ENCODE measurements at regions not wholly inside any gene's neighbourhood (a gene's known extent, or its start where the extent isn't known, plus 50 kb on each side); places are given as distances from the start of the nearest gene placed in this dataset.
"Not testable (repeated sequence)": the region's sequence is repeated elsewhere in the genome, so short reads cannot be mapped to it uniquely, and the experiment has no call there.

DNA sequence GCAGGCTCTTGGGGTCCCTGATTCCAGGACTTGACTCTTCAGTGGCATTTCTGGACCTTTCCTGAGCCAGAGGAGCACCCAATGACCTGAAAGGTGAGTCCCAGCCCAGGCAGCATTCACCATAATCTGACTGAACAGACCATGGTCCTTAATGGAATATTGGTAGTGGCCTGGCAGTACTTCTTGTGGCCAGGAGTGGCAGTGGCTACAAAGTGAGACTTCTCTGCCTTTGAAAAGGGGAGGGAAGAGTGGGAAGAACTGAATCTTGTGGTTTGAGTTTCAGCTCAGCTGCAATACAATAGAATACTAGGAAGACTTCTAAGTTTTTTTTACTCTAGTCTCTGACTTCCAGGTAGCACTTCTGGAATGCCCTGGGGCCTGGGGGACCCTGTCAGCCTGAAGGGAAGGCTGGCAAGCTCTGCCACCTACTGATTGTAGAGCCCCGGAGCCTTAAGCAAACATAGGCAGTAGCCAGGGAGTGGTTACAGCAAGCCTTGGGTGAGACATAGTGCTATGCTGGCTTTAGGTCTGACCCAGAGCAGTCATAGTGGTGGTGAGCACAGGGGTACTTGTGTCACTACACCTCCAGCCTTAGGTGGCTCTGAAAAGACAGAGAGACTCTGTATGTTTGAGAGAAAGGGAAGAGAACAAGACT is 674.2 kb upstream of the MANEA start:
- DNase-seq (ENCODE audit: low spot score) = no peak

DNA sequence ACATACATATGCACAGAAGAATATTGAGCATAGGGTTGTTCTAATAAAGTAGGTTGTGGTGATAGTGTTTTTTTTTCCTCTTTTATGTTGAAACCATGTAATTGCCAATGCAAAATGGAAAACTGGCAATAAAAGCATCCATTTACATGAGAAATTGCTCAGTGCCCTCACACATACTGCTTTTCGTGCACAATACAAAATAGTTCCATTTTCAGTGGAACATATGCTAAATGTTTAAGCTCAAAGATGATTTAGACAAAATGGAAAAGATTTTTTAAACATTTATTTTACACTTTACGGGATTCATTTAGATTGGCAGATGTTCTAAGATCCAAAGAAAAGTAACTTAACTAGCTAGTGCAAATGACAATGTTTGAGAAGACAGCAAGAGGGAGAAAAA is 678.1 kb upstream of the MANEA start:
- no peak for DNase-seq (ENCODE audit: low spot score)

DNA sequence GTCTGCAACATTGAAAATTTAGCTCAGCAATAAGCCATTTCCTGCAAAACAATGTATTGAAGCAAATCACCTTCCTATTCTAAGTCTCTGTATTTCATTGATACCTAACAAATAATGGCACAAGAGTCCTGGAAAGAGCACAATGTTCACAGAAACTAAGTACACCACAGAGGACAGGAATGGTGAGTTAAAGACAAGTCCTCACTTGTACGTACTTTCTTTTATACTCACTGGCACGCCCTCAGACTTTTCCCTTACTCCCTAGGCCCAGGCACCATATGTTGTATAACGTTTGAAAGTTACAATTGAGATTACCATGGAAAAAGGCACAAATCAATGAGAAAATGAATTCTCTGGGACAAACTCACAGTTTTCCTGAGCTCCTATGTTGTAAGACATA is 683.0 kb upstream of the MANEA start:
- DNase-seq (ENCODE audit: low spot score) = no peak

DNA sequence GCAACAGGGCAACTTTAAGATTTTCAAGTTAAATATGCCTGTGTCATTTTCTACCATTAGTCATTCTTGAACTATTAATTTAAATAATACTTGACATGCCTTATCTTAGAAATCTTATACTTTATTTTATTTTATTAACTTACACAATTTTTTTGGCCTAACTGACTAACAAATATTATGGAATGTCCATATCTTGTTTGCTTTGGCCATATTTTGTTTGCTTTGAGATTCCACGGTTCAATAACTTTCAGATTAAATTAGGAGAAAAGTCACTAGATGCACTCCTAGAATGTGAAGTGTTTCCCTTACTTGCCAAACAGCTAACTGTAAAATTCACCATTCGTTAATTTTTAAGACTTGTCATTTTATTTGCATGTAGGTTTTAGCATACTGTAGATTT is 684.0 kb upstream of the MANEA start:
- no peak for DNase-seq (ENCODE audit: low spot score)

DNA sequence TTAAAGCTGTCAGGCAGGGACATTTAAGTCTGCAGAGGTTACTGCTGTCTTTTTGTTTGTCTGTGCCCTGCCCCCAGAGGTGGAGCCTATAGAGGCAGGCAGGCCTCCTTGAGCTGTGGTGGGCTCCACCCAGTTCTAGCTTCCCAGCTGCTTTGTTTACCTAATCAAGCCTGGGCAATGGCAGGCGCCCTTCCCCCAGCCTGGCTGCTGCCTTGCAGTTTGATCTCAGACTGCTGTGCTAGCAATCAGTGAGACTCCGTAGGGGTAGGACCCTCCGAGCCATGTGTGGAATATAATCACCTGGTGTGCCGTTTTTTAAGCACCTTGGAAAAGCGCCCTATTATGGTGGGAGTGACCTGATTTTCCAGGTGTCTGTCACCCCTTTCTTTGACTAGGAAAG is 703.5 kb upstream of the MANEA start:
- DNase-seq (ENCODE audit: low spot score) = not testable (repeated sequence)

DNA sequence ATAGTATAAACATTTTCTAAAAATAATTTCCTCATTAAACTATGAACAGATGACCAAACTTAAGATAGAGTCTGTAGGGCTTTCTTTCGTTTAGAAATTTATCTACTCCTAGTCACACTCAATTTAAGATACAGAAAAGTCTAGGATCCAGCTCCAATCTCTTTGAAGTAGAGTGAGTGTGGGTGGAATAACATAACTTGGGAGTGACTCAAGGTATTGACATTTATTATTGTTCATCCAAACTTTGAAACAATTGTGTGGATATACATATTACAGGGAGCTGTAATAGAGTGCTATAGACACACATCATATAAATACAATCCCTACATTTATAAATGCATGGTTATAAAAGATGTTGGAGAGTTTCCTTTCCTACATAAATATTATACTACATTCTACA is 715.2 kb upstream of the MANEA start:
- no peak for DNase-seq (ENCODE audit: low spot score)

DNA sequence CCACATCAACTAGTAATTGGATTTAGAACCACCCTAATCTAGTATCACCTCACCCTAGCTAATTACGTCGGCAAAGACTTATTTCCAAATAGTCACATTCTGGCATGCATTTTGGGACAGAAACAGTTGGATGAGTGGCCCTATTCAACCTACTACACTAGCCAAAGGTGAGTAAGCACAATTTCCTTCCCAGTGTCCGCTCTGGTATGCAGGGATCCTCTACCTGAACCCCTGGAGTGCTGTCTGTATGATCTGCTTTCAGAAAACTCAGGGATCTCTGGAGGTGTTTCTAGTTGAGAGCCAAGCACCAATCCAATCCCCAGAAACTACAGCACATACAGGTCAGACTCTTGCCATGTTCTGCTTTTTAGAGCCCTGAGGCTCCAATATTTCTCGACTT is 717.4 kb upstream of the MANEA start:
- DNase-seq (ENCODE audit: low spot score) = no peak

DNA sequence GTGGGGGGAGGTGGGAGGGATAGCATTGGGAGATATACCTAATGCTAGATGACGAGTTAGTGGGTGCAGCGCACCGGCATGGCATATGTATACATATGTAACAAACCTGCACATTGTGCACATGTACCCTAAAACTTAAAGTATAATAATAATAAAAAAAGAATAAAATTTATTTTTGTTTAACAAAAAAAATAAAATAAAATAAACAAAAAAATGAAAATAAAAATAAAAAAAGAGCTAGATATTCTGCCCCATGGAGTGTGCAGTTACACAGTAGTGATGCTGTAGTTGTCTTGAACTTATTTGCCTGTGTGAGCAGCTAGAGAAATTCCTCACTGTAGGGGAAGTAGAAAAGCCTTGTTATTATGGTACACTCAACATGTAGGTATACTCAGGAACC is 720.3 kb upstream of the MANEA start:
- DNase-seq (ENCODE audit: low spot score) = not testable (repeated sequence)

DNA sequence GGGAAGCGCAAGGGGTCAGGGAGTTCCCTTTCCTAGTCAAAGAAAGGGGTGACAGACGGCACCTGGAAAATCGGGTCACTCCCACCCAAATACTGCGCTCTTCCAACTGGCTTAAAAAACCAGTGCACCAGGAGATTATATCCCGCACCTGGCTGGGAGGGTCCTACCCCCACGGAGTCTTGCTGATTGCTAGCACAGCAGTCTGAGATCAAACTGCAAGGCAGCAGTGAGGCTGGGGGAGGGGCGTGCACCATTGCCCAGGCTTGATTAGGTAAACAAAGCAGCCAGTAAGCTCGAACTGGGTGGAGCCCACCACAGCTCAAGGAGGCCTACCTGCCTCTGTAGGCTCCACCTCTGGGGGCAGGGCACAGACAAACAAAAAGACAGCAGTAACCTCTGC is 726.0 kb upstream of the MANEA start:
- not testable (repeated sequence) for DNase-seq (ENCODE audit: low spot score)

DNA sequence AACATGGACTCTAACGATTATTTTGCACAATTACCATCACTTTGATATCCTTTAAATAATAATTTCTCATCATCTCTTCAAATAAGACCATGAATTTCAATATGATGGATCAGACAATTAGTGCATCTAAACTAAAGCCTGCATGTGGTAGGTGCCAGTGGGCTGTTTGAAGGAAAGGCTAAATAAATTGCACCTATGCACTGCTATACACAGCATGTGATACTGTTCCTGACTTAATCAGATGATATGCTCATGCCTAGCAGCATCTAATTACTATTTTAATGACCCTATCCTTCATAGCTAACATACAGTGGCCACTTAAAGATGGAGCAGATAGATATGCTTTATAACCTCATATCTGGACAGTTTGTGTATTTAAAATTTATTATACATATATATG is 731.6 kb upstream of the MANEA start:
- DNase-seq (ENCODE audit: low spot score) = no peak

DNA sequence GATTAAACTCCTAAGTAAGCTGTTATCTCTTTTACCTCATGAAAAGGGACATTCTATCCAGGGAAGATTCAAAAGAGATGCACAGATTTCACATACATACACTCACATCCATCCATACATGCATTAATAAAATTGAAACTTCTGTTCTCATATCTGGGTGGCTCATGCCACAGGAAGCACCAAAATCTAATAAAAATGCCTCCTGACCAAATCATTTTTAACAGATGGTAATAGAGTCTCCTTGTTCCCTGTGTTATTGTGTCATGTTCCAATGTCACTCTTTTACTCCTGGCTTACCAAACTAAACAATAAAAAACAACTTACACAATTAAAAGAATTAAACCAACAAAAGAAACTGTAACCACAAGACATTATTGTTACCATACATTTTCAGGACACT is 742.1 kb upstream of the MANEA start:
- no peak for DNase-seq (ENCODE audit: low spot score)

DNA sequence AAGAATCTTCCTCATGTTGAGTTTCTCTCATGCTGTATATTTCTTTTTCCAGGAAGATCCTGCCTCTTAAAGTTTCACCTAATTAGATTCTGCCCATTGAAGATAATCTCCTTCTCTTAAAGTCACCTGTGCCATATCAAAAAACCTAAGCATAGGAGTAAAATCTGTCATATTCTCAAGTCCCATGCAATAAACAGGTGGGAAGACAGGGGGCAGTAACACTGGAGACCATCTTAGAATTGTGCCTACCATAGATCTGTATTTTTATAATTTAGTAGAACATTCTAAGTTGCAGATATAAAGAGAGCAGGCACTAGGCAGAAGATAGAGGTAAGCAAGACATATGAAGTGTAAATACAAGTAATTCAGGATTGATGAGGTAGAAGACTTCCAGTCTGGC is 763.5 kb upstream of the MANEA start:
- no peak for DNase-seq (ENCODE audit: low spot score)

DNA sequence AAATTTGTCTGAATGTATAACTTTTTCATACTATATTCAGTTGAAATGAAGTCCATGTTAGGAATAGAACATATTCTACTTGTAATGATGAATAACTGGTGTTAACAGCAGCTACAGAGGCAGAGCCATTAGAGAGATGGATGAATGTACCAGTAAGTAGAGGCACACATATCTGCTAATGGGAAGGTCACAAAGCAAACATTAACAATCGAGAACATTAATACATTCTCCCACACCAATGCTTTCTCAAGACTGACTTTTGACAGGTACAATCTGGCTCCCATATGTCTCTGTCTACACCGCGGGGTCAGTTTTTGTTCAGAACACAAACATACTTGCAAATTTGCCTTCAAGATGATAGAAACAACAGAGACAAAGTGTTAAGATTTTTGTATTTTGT is 776.0 kb upstream of the MANEA start:
- no peak for DNase-seq (ENCODE audit: low spot score)

DNA sequence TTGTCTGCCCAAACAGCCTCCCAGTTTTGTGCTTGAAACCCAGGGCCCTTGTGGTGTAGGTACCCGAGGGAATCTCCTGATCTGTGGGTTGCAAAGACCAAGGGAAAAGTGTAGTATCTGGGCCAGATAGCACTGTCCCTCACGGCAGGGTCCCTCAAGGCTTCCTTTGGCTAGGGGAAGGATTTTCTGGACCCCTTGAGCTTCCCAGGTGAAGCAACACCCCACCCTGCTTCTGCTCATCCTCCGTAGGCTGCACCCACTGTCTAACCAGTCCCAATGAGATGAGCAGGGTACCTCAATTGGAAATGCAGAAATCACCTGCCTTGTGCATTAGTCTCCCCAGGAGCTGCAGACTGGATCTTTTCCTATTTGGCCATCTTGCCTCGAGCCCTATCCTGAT is 791.8 kb upstream of the MANEA start:
- no peak for DNase-seq (ENCODE audit: low spot score)

DNA sequence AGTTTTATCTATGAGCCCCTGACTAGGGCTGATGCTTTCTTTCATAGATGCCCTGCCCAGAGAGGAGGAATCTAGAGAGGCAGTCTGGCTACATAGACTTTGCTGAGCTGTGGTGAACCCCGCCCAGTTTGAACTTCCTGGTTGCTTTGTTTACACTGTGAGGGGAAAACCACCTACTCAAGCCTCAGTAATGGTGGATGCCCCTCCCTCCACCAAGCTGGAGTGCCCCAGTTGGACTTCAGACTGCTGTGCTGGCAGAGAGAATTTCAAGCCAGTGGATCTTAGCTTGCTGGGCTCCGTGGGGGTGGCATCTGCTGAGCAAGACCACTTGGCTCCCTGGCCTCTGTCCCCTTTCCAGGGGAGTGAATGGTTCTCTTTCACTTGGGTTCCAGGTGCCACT is 792.3 kb upstream of the MANEA start:
- DNase-seq (ENCODE audit: low spot score) = not testable (repeated sequence)

DNA sequence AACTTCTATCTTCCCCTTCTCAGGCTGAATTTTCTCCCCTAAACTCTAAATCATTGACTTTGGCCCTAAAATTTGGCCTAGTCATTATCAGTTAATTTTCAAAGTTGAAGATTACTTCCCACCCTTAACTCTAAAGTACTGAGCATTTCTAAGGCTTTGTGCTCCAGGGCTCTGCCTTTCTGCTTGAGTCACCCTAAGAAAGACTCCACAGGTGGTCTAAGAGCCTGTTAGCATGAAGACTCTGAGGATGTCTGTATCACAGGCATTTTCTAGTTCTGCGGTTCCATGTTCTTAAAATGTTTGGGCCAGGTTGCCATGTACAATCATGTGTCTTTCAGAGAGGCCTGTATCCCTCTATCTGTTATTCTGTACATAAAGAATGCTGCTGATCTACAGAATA is 808.1 kb upstream of the MANEA start:
- DNase-seq (ENCODE audit: low spot score) = no peak

DNA sequence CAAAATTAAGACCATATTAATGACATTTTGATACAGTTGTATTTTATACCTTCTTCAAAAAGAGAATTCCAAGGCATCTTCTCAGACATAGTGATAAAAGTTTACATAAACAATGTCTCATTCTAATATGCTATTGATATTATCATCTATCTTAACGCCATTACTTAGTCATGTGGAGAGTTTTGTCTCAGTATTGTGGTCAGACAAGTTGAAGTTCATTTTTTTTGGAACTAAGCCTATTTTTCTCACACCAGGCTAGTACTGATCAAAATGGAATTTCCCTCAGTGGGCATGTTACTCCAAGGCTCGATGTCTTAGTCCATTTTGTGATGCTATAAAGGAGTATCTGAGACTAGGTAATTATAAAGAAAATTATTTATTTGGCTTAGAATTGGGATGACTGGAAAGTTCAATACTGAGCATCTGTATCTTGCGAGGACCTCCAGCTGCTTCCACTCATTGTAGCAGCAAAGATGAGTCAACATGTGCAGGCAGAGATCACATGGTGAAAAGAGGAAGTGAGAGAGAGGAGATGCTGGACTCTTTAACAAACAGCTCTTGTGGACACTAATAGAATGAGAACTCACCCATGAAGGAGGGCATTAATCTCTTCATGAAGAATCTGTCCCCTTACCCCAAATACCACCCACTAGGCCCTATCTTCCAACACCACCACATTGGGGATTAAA is 825.5 kb upstream of the MANEA start:
- DNase-seq (ENCODE audit: low spot score) = no peak

DNA sequence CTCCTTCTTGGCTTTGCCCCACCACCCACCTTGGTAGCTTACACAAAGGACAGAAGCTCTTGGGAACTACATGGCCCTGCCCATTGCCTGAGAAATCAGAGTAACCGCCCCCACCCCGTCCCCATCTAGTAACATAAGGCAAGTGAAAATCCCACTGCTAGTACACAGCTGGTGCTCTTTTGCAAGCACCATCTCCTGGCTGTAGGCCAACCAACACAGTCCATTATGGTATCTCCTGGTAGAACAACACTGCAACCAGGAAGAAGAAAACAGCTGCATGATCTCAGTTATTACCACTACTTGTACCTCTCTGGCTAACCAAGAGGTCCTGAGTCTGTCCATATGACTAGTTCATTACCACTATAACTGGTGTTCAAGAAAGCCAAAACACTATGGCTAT is 841.1 kb upstream of the MANEA start:
- DNase-seq (ENCODE audit: low spot score) = no peak

DNA sequence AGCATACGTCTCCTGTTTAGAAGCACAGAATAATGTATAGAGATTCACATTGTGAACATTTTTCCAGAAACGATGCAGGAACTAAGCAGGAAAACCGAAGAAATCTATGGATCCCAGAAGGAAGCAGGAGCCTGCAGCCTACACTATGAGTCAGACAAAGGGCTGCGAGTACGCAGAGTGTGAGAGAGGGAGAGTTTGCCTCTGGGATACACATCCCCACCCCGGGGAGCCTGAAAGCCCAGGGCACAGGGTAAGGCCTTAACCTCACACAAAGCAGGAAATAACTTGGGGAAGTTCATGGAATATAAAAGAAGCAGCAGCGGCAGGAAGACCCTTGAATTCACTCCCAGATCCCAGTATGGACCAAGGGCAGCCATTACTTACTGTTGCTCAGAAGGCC is 842.1 kb upstream of the MANEA start:
- no peak for DNase-seq (ENCODE audit: low spot score)

DNA sequence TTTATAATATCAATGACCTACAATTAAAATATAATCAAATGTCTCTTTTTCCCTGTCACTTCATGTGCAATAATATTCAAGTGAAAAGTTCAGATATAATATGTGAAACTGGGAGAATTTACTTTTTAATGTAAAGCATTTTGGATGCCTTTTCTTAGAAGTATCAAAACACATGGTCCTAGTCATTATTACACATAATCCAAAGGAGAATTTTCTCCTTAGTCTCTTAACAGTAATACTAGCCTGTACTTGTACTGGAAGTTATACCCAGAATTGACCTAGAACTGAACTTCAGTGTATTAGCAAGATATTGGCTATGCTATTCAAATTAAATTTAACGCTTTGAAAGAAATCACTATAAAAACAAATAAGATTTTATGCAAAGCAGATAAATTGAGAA is 842.6 kb upstream of the MANEA start:
- no peak for DNase-seq (ENCODE audit: low spot score)

DNA sequence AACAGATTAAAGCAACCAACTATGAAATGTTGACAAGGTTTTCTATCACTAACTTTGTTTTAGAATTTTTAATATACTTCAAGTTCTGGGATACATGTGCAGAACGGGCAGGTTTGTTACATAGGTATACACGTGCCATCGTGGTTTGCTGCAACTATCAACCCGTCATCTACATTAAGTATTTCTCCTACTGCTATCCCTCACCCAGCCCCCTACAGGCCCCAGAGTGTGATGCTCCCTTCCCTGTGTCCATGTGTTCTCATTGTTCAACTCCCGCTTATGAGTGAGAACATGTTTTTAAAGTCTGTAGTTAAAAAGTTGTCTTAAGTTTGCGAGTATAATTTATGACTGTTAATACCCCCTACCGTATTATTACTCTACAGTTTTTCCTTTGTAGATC is 844.3 kb upstream of the MANEA start:
- DNase-seq (ENCODE audit: low spot score) = no peak

DNA sequence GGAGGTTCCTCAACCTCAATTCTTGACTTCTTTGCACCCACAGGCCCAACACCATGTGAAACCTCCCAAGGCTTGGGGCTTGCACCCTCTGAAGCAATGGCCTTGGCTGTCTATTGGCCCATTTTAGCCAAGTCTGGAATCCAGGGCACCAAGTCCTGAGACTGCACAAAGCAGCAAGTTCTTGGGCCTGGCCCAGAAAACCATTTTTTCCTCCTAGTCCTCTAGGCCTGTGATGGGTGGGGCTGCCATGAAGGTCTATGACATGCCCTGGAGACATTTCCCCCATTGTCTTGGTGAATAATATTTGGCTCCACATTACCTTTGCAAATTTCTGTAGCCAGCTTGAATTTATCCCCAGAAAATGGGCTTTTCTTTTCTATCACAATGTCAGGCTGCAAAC is 849.6 kb upstream of the MANEA start:
- no peak for DNase-seq (ENCODE audit: low spot score)

DNA sequence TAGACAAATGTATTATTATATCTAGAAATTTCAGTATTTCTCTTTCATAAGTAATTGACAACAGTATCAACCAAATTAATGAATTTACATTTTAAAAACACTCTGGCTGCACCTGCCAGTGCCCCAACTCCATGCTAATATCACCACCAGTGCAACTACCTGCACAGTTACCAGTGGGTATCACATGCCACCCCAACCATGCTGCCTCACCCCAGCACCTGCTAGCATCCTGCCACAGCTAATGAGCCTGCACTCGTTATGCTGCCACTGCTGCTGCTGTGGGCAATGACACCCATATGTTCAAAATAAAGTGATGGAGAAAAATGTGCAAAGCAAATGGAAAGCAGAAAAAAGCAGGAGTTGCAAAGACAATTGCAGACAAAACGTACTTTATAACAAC is 855.9 kb upstream of the MANEA start:
- no peak for DNase-seq (ENCODE audit: low spot score)

DNA sequence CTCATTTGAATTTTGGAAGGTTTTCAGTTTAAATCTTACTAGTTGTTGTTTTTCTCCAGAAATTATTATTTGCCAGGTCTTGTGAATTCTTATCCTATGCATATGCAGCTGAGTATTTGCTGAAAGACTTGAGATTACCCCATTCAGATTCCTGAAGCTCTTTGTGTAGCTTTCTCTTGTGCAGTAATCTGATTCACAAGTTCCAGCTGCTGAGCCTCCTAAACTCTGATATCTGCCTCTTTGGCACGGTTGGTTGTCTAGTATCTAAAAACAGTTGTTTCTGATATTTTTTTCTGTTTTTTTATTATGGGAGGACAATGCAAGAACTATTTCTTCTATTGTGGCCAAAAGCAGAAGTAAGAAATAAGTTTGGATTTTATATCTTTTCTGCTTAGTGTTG is 863.9 kb upstream of the MANEA start:
- no peak for DNase-seq (ENCODE audit: low spot score)

All from hepatic stellate cell (primary cell).